Endothelial cell of umbilical vein (primary cell): ENCODE measurements at regions not wholly inside any gene's neighbourhood (a gene's known extent, or its start where the extent isn't known, plus 50 kb on each side); places are given as distances from the start of the nearest gene placed in this dataset.

Experiments
- BruUV-seq: library from RNA; stranded (reverse); fragments of 400-500 nt; replicated peaks from 2 replicates; lab custom pipeline; 2021; lab: Mats Ljungman, UMichigan
- CTCF ChIA-PET: fragments of 300-600, 350-600 bp; sonication (Branson Sonifier 250); formaldehyde crosslinking; loops from one replicate; lab custom pipeline; 2021; ENCODE audit warnings: antibody characterized with exemption, inconsistent platforms; lab: Charles Lee
- POLR2A ChIA-PET: fragments of 300-600, 350-600 bp; sonication (Branson Sonifier 250); formaldehyde crosslinking; loops from one replicate; lab custom pipeline; 2021; ENCODE audit warnings: antibody characterized with exemption, inconsistent platforms; lab: Charles Lee
- DNase-seq: peaks from one replicate; pipeline ENCODE4 v3.0.0-alpha.2; 2011; ENCODE audit warnings: low read depth, low spot score
- FAIRE-seq: peaks from 2 replicates; lab custom pipeline; 2011; peaks lifted over from hg19 to GRCh38; lab: Jason Lieb, UNC
- H2AFZ ChIP-seq: 2 replicates; pipeline ENCODE4 v1.6.0; 2012; ENCODE audit warnings: low read depth, low read length, control low read depth, inconsistent platforms
- H3K27ac ChIP-seq: 2 replicates; pipeline ENCODE4 v1.5.1; 2011; ENCODE audit warnings: low read depth, mild to moderate bottlenecking, control low read depth, low read length, moderate library complexity; ENCODE audit not compliant: insufficient read depth
- H3K27me3 ChIP-seq, 2 experiments: 2 replicates each; pipeline versions ENCODE4 v1.6.0 to v1.6.1; 2011; ENCODE audit warnings: low read length in 2 of 2, mixed read lengths in 1 of 2; ENCODE audit not compliant: control insufficient read depth in 2 of 2, insufficient read depth in 2 of 2
- H3K36me3 ChIP-seq, 2 experiments: 2 replicates in 1 of 2; 3 replicates in 1 of 2; pipeline ENCODE4 v1.5.1; 2011; ENCODE audit warnings: low read length in 2 of 2, mild to moderate bottlenecking in 1 of 2, moderate library complexity in 1 of 2; ENCODE audit not compliant: control insufficient read depth in 2 of 2, insufficient read depth in 2 of 2; ENCODE audit errors: extremely low read depth in 1 of 2
- H3K4me1 ChIP-seq: 3 replicates; pipeline ENCODE4 v1.5.1; 2011; ENCODE audit warnings: mild to moderate bottlenecking, low read length; ENCODE audit not compliant: control insufficient read depth, insufficient read depth; ENCODE audit errors: extremely low read depth
- H3K4me2 ChIP-seq: 2 replicates; pipeline ENCODE4 v1.6.1; 2011; ENCODE audit warnings: low read length, control low read depth, mixed read lengths; ENCODE audit not compliant: insufficient read depth
- H3K4me3 ChIP-seq, 3 experiments: fragments of 200-600 bp in 1 of 3; sonication (generic), shearing (Covaris generic) in 1 of 3; replicated peaks in 1 of 3; 2 replicates each; pipeline ENCODE4 v1.5.1; 2011 to 2016; ENCODE audit warnings: control low read depth in 3 of 3, low read length in 3 of 3, mild to moderate bottlenecking in 2 of 3, inconsistent platforms in 1 of 3, low read depth in 1 of 3, moderate library complexity in 1 of 3; ENCODE audit not compliant: insufficient read depth in 1 of 3
- H3K79me2 ChIP-seq: 2 replicates; pipeline ENCODE4 v1.6.0; 2012; ENCODE audit warnings: low read length, inconsistent platforms; ENCODE audit not compliant: control insufficient read depth, insufficient read depth
- H3K9ac ChIP-seq: replicated peaks from 2 replicates; pipeline ENCODE3; 2011; ENCODE audit warnings: low read length, control low read depth; ENCODE audit not compliant: insufficient read depth; ENCODE audit errors: extremely low read depth
- H3K9me1 ChIP-seq: replicated peaks from 3 replicates; pipeline ENCODE4 v1.6.0; 2011; ENCODE audit warnings: mild to moderate bottlenecking, low read length; ENCODE audit not compliant: control insufficient read depth, insufficient read depth; ENCODE audit errors: extremely low read depth
- H3K9me3 ChIP-seq: replicated peaks from 2 replicates; pipeline ENCODE4 v1.5.1; 2012; ENCODE audit warnings: low read length, inconsistent platforms; ENCODE audit not compliant: control insufficient read depth, insufficient read depth
- H4K20me1 ChIP-seq: replicated peaks from 2 replicates; pipeline ENCODE3; 2011; ENCODE audit warnings: mild to moderate bottlenecking, low read length; ENCODE audit not compliant: control insufficient read depth, insufficient read depth; ENCODE audit errors: extremely low read depth
- CTCF ChIP-seq, 2 donors: IDR thresholded peaks; 1 replicate in 1 of 2; 2 replicates in 1 of 2; pipeline ENCODE4 v1.5.1; 2011; ENCODE audit warnings: low read length in 2 of 2, mild to moderate bottlenecking in 2 of 2, moderate library complexity in 2 of 2, control low read depth in 1 of 2, inconsistent platforms in 1 of 2, low read depth in 1 of 2; ENCODE audit not compliant: insufficient read depth in 1 of 2; ENCODE audit errors: extremely low read depth in 1 of 2
- EZH2 ChIP-seq: IDR thresholded peaks from 2 replicates; pipeline ENCODE4 v1.6.1; 2012; ENCODE audit warnings: borderline replicate concordance, low read depth, mild to moderate bottlenecking, moderate library complexity, low read length, inconsistent platforms; ENCODE audit not compliant: severe bottlenecking
- FOS ChIP-seq: IDR thresholded peaks from 2 replicates; pipeline ENCODE4 v1.6.1; 2011; ENCODE audit warnings: mild to moderate bottlenecking, low read length, moderate library complexity, borderline replicate concordance; ENCODE audit not compliant: insufficient read depth
- GATA2 ChIP-seq: IDR thresholded peaks from 2 replicates; pipeline ENCODE4 v1.7.0; 2011; ENCODE audit warnings: low read depth, mild to moderate bottlenecking, moderate library complexity, mixed read lengths, low read length; ENCODE audit not compliant: insufficient read length, insufficient read depth
- JUN ChIP-seq: IDR thresholded peaks from 2 replicates; pipeline ENCODE4 v1.6.1; 2011; ENCODE audit warnings: borderline replicate concordance, low read depth; ENCODE audit not compliant: insufficient read length, insufficient read depth
- MAX ChIP-seq: IDR thresholded peaks from 2 replicates; pipeline ENCODE4 v1.6.1; 2011; ENCODE audit not compliant: insufficient read depth, insufficient read length
- MYC ChIP-seq: IDR thresholded peaks from one replicate; pipeline ENCODE4 v1.6.1; 2011; ENCODE audit warnings: mild to moderate bottlenecking, low read depth, low read length
- POLR2A ChIP-seq: IDR thresholded peaks from 2 replicates; pipeline ENCODE4 v1.6.1; 2012; ENCODE audit warnings: low read depth, mild to moderate bottlenecking, control low read depth, low read length
- POLR2AphosphoS5 ChIP-seq: IDR thresholded peaks from 2 replicates; pipeline ENCODE4 v1.6.1; 2012; ENCODE audit warnings: low read depth, mild to moderate bottlenecking, control low read depth, low read length, moderate library complexity; ENCODE audit not compliant: insufficient read depth
- dilution Hi-C: fragments of 300-500 bp; cut with MboI; formaldehyde crosslinking; loops from one replicate; pipeline ENCODE4 v1.15.0; 2019; ENCODE audit warnings: low sequenced_read_pairs; ENCODE audit not compliant: extremely low pct_ligation_motif_present
- intact Hi-C: fragments of 100-400 bp; cut with micrococcal nuclease; formaldehyde crosslinking; loops from one replicate; pipeline ENCODE4 v1.10.0; 2022

GRCh38 chr10:89888321-89889070 lies 187.1 kb downstream of the KIF20B start:
- Histone ChIP-seq H4K20me1 (no peaks in the 10 kb centered on the region), H3K27me3 (peaks cover 0 to 1% of the 10 kb centered on the region in 2 experiments), H3K36me3 (no peaks in the 10 kb centered on the region), H3K79me2 (no peaks in the 10 kb centered on the region), H3K9ac (no peak overlapping the region), H3K9me1 (no peaks in the 10 kb centered on the region), H3K4me3 (no peak overlapping the region), H3K4me2 (no peak overlapping the region), H2AFZ (no peak overlapping the region), H3K9me3 (no peaks in the 10 kb centered on the region), H3K27ac (no peak overlapping the region), H3K4me1 (no peaks in the 10 kb centered on the region)
- no peak for DNase-seq
- dilution Hi-C loops (no loop called here), intact Hi-C loops (no loop called here)
- ChIA-PET POLR2A (no interaction called here), CTCF (no interaction called here)
- no peak for TF ChIP-seq GATA2
- no TSS peak for BruUV-seq
- FAIRE-seq = no peak

GRCh38 chr10:89889606-89890005 lies 188.2 kb downstream of the KIF20B start:
- Histone ChIP-seq H3K27me3 (peaks cover 0 to 1% of the 10 kb centered on the region in 2 experiments), H3K9me1 (no peaks in the 10 kb centered on the region), H3K36me3 (no peaks in the 10 kb centered on the region), H2AFZ (no peak overlapping the region), H3K27ac (no peak overlapping the region), H4K20me1 (no peaks in the 10 kb centered on the region), H3K79me2 (no peaks in the 10 kb centered on the region), H3K4me2 (no peak overlapping the region), H3K9me3 (no peaks in the 10 kb centered on the region), H3K4me1 (no peaks in the 10 kb centered on the region), H3K4me3 (no peak overlapping the region), H3K9ac (no peak overlapping the region)
- no peak for TF ChIP-seq POLR2A
- no peak for TF ChIP-seq MAX
- TF ChIP-seq POLR2AphosphoS5 = no peak
- TF ChIP-seq GATA2 = no peak
- TF ChIP-seq CTCF (IDR thresholded peaks at IDR 0.05; ENCODE audit: extremely low read depth in 1 of 2, insufficient read depth in 1 of 2, low read depth in 1 of 2, low read length in 2 of 2) = no peak
- no peak for TF ChIP-seq JUN
- TF ChIP-seq EZH2 = no peak
- no peak for TF ChIP-seq MYC
- no peak for TF ChIP-seq FOS
- intact Hi-C loops (loop anchor here (5.0 kb wide), 1 partner anchor 1267 kb away; no protein-coding TSS in a partner anchor), dilution Hi-C loops (no loop called here)
- ChIA-PET POLR2A (no interaction called here), CTCF (no interaction called here)
- BruUV-seq = no TSS peak
- no peak for FAIRE-seq
- no peak for DNase-seq
